SK-N-SH (cell line): ENCODE measurements at regions not wholly inside any gene's neighbourhood (a gene's known extent, or its start where the extent isn't known, plus 50 kb on each side); places are given as distances from the start of the nearest gene placed in this dataset.

Experiments used
- CTCF ChIA-PET: fragments of 300-600, 350-600 bp; formaldehyde crosslinking; extraction: SDS; loops from one replicate; lab custom pipeline; 2021; lab: Yijun Ruan, JAX
- POLR2A ChIA-PET: fragments of 350-600 bp; sonication (Branson Sonifier 250); formaldehyde crosslinking; extraction: SDS; loops from one replicate; lab custom pipeline; 2020; ENCODE audit warnings: antibody characterized with exemption, inconsistent platforms; lab: Yijun Ruan, JAX
- DNase-seq: peaks from one replicate; pipeline ENCODE4 v3.0.0; 2012
- H2AFZ ChIP-seq: fragments of 200-600 bp; sonication (generic); 2 replicates; pipeline ENCODE4 v1.8.1; 2016; ENCODE audit warnings: antibody characterized with exemption, mild to moderate bottlenecking, low read depth
- H3F3A ChIP-seq: fragments of 200-600 bp; sonication (generic); replicated peaks from 2 replicates; pipeline ENCODE3; 2016; ENCODE audit warnings: antibody characterized with exemption, mild to moderate bottlenecking; ENCODE audit not compliant: insufficient read depth
- H3K27ac ChIP-seq, 2 experiments: fragments of 200-500 bp in 1 of 2; fragments of 200-600 bp in 1 of 2; sonication (Bioruptor generic) in 1 of 2; sonication (generic), shearing (Covaris generic) in 1 of 2; 2 replicates each; pipeline versions ENCODE4 v1.5.1 to v1.6.1; 2014 to 2016; ENCODE audit warnings: low read depth in 2 of 2, inconsistent platforms in 1 of 2, low read length in 1 of 2, mild to moderate bottlenecking in 1 of 2, mixed read lengths in 1 of 2
- H3K27me3 ChIP-seq: fragments of 200-600 bp; sonication (generic), shearing (Covaris generic); 2 replicates; pipeline ENCODE4 v1.6.1; 2016; ENCODE audit warnings: mixed run types; ENCODE audit not compliant: insufficient read depth
- H3K36me3 ChIP-seq, 2 experiments: fragments of 200-500 bp in 1 of 2; fragments of 200-600 bp in 1 of 2; sonication (Bioruptor generic) in 1 of 2; sonication (generic) in 1 of 2; replicated peaks in 1 of 2; 2 replicates each; pipeline versions ENCODE3 to v1.5.1; 2014 to 2016; ENCODE audit warnings: low read length in 1 of 2, mild to moderate bottlenecking in 1 of 2; ENCODE audit not compliant: insufficient read depth in 2 of 2, control insufficient read depth in 1 of 2
- H3K4me1 ChIP-seq, 2 experiments: fragments of 200-500 bp in 1 of 2; fragments of 200-600 bp in 1 of 2; sonication (Bioruptor generic) in 1 of 2; sonication (generic), shearing (Covaris generic) in 1 of 2; 2 replicates each; pipeline versions ENCODE4 v1.5.1 to v1.6.1; 2014 to 2016; ENCODE audit warnings: low read depth in 1 of 2, low read length in 1 of 2, mixed run types in 1 of 2; ENCODE audit not compliant: insufficient read depth in 2 of 2, control insufficient read depth in 1 of 2
- H3K4me2 ChIP-seq: fragments of 200-600 bp; sonication (generic), shearing (Covaris generic); 2 replicates; pipeline ENCODE4 v1.6.1; 2017; ENCODE audit warnings: mixed run types
- H3K4me3 ChIP-seq, 2 experiments: fragments of 200-500 bp in 1 of 2; fragments of 200-600 bp in 1 of 2; sonication (Bioruptor generic) in 1 of 2; sonication (generic), shearing (Covaris generic) in 1 of 2; 2 replicates each; pipeline versions ENCODE4 v1.5.1 to v1.8.1; 2014 to 2016; ENCODE audit warnings: low read depth in 2 of 2, inconsistent platforms in 1 of 2, low read length in 1 of 2, mild to moderate bottlenecking in 1 of 2, mixed read lengths in 1 of 2, moderate library complexity in 1 of 2
- H3K79me2 ChIP-seq: fragments of 200-600 bp; sonication (generic); 2 replicates; pipeline ENCODE4 v1.8.1; 2017; ENCODE audit warnings: mild to moderate bottlenecking; ENCODE audit not compliant: insufficient read depth
- H3K9ac ChIP-seq: fragments of 200-600 bp; sonication (generic); 2 replicates; pipeline ENCODE4 v1.6.1; 2017; ENCODE audit warnings: mixed run types
- H3K9me2 ChIP-seq: fragments of 200-600 bp; sonication (generic); 2 replicates; pipeline ENCODE4 v1.6.1; 2017; ENCODE audit warnings: mixed run types
- H3K9me3 ChIP-seq: fragments of 200-600 bp; sonication (generic); 2 replicates; pipeline ENCODE4 v1.6.1; 2017; ENCODE audit warnings: mixed run types, mild to moderate bottlenecking, moderate library complexity
- H4K20me1 ChIP-seq: fragments of 200-600 bp; sonication (generic); 2 replicates; pipeline ENCODE4 v1.6.1; 2017; ENCODE audit warnings: mild to moderate bottlenecking, mixed run types; ENCODE audit not compliant: insufficient read depth
- CHD2 ChIP-seq: fragments of 150-350 bp; IDR thresholded peaks from 2 replicates; pipeline ENCODE4 v1.6.1; 2018; ENCODE audit warnings: low read length; ENCODE audit not compliant: partially characterized antibody
- ELF1 ChIP-seq: IDR thresholded peaks from 2 replicates; pipeline ENCODE4 v1.4.0; 2012
- EZH2phosphoT487 ChIP-seq: fragments of 200-600 bp; sonication (generic); IDR thresholded peaks from 2 replicates; pipeline ENCODE4 v1.6.1; 2017; ENCODE audit warnings: low read depth, mixed run types, mild to moderate bottlenecking, antibody characterized with exemption, moderate library complexity, borderline replicate concordance
- FOSL2 ChIP-seq: IDR thresholded peaks from 2 replicates; pipeline ENCODE4 v1.4.0; 2012; ENCODE audit warnings: low read depth, mild to moderate bottlenecking, moderate library complexity, borderline replicate concordance
- JUND ChIP-seq: IDR thresholded peaks from 2 replicates; pipeline ENCODE4 v1.4.0; 2012
- MXI1 ChIP-seq: IDR thresholded peaks from 2 replicates; pipeline ENCODE4 v1.6.1; 2012; ENCODE audit warnings: mild to moderate bottlenecking, low read depth, low read length, improper control_type of control experiment
- NFIC ChIP-seq: IDR thresholded peaks from 2 replicates; pipeline ENCODE4 v1.4.0; 2012; ENCODE audit warnings: borderline replicate concordance
- POLR2AphosphoS5 ChIP-seq: IDR thresholded peaks from 2 replicates; pipeline ENCODE4 v1.6.1; 2012; ENCODE audit warnings: low read depth, low read length
- RXRA ChIP-seq: IDR thresholded peaks from 2 replicates; pipeline ENCODE4 v1.4.0; 2012; ENCODE audit warnings: low read depth, mild to moderate bottlenecking, borderline replicate concordance
- SMC3 ChIP-seq: IDR thresholded peaks from 2 replicates; pipeline ENCODE4 v1.6.1; 2012; ENCODE audit warnings: low read depth, low read length, improper control_type of control experiment
- TEAD4 ChIP-seq: IDR thresholded peaks from 2 replicates; pipeline ENCODE4 v1.4.0; 2012; ENCODE audit warnings: mild to moderate bottlenecking, borderline replicate concordance; ENCODE audit not compliant: insufficient read depth
- USF2 ChIP-seq: fragments of 150-350 bp; IDR thresholded peaks from 2 replicates; pipeline ENCODE4 v1.6.1; 2017; ENCODE audit warnings: antibody characterized with exemption, low read length, low read depth, borderline replicate concordance
- WGBS: methylation state at CpG from one replicate; pipeline ENCODE4 v1.1.6; 2017; ENCODE audit warnings: low lambda C conversion rate; 5-methylcytosine and 5-hydroxymethylcytosine counted together
- TF ChIP-seq, protein P1 (sequence below): IDR thresholded peaks from 2 replicates; pipeline ENCODE4 v1.4.0; 2012; ENCODE audit warnings: low read depth
- TF ChIP-seq, protein P2 (sequence below): IDR thresholded peaks from 2 replicates; pipeline ENCODE4 v1.4.0; 2012; ENCODE audit warnings: low read depth, borderline replicate concordance
- TF ChIP-seq, protein P3 (sequence below): fragments of 150-350 bp; IDR thresholded peaks from 2 replicates; pipeline ENCODE4 v1.6.1; 2016; ENCODE audit warnings: mild to moderate bottlenecking, low read depth, low read length

- WGBS, result 24% methylated on average over 2 of the region's 2 CpGs
- ChIA-PET CTCF (no interaction called here), POLR2A (no interaction called here)
Measured at GRCh38 chrX:96410927-96411326, 273.7 kb upstream of the DIAPH2 start.

GRCh38 chrX:96417695-96418094 is 266.9 kb upstream of the DIAPH2 start:
- TF ChIP-seq SMC3 (no peak), NFIC (no peak), JUND (no peak), MXI1 (no peak), CHD2 (no peak), POLR2AphosphoS5 (no peak), ELF1 (no peak), USF2 (no peak), TEAD4 (no peak), EZH2phosphoT487 (no peak), FOSL2 (no peak)
- TF ChIP-seq, protein P1, sequence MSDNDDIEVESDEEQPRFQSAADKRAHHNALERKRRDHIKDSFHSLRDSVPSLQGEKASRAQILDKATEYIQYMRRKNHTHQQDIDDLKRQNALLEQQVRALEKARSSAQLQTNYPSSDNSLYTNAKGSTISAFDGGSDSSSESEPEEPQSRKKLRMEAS, result no peak
- TF ChIP-seq, protein P2, sequence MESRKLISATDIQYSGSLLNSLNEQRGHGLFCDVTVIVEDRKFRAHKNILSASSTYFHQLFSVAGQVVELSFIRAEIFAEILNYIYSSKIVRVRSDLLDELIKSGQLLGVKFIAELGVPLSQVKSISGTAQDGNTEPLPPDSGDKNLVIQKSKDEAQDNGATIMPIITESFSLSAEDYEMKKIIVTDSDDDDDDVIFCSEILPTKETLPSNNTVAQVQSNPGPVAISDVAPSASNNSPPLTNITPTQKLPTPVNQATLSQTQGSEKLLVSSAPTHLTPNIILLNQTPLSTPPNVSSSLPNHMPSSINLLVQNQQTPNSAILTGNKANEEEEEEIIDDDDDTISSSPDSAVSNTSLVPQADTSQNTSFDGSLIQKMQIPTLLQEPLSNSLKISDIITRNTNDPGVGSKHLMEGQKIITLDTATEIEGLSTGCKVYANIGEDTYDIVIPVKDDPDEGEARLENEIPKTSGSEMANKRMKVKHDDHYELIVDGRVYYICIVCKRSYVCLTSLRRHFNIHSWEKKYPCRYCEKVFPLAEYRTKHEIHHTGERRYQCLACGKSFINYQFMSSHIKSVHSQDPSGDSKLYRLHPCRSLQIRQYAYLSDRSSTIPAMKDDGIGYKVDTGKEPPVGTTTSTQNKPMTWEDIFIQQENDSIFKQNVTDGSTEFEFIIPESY, result no peak
- TF ChIP-seq, protein P3, sequence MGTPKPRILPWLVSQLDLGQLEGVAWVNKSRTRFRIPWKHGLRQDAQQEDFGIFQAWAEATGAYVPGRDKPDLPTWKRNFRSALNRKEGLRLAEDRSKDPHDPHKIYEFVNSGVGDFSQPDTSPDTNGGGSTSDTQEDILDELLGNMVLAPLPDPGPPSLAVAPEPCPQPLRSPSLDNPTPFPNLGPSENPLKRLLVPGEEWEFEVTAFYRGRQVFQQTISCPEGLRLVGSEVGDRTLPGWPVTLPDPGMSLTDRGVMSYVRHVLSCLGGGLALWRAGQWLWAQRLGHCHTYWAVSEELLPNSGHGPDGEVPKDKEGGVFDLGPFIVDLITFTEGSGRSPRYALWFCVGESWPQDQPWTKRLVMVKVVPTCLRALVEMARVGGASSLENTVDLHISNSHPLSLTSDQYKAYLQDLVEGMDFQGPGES, result no peak
- Histone ChIP-seq H3K9me3 (no peaks in the 10 kb centered on the region; the same call in 1 of the 2 replicates), H4K20me1 (no peaks in the 10 kb centered on the region), H3K36me3 (no peaks in the 10 kb centered on the region), H3K4me3 (no peak overlapping the region), H3K79me2 (no peaks in the 10 kb centered on the region), H3F3A (no peaks in the 10 kb centered on the region), H3K27me3 (no peaks in the 10 kb centered on the region), H3K4me1 (no peaks in the 10 kb centered on the region), H3K4me2 (no peak overlapping the region), H2AFZ (no peak overlapping the region), H3K9ac (no peak overlapping the region), H3K27ac (no peak overlapping the region), H3K9me2 (no peaks in the 10 kb centered on the region)
- POLR2A ChIA-PET, result no interaction called here
- DNase-seq, result no peak
- CTCF ChIA-PET, result no interaction called here
- WGBS, result 37% methylated on average over 4 of the region's 4 CpGs

More at GRCh38 chrX:96410927-96411326, 273.7 kb upstream of the DIAPH2 start:
- Histone ChIP-seq H3K4me2 (no peak overlapping the region), H3K9me2 (no peaks in the 10 kb centered on the region), H3K4me1 (no peaks in the 10 kb centered on the region; a peak in 1 of 4 replicates), H3K4me3 (no peak overlapping the region), H3K27ac (no peak overlapping the region), H3F3A (no peaks in the 10 kb centered on the region), H4K20me1 (no peaks in the 10 kb centered on the region), H3K9me3 (no peaks in the 10 kb centered on the region; the same call in 1 of the 2 replicates), H3K36me3 (no peaks in the 10 kb centered on the region), H3K9ac (no peak overlapping the region), H3K79me2 (no peaks in the 10 kb centered on the region), H2AFZ (no peak overlapping the region)
- DNase-seq, result no peak
- no peak for TF ChIP-seq RXRA
- TF ChIP-seq, all 33 proteins: peak for 0
- H3K27me3 ChIP-seq, result no peaks in the 10 kb centered on the region; the same call in 1 of the 2 replicates
